ENCODE measurements at regions not wholly inside any gene's neighbourhood (a gene's known extent, or its start where the extent isn't known, plus 50 kb on each side); places are given as distances from the start of the nearest gene placed in this dataset.
A peak's percentile ranks its signal among the peaks of the same experiment; 100 is the strongest.

DNA sequence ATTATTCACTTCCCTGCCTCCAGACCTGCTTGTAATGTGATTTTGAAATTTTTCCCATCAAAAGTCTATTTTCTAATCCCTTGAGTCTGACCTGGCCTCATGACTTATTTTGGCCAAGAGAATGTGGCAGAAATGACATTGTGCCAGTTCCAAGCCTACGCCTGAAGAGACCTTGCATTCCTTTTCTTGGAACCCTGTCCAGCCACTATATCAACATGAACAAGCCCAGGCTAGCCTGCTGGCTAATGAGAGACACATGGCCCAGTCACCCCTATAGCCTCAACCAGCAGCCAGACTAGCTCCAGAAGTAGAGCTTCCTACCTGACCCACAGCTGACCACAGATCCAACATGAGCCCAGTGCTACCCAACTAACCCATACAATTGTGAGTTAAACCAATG lies 121.1 kb upstream of the ACP3 start:
- DNase-seq, result no peak

GRCh38 chr3:132198516-132198915 lies 118.7 kb upstream of the ACP3 start:
- no peak for DNase-seq

DNA sequence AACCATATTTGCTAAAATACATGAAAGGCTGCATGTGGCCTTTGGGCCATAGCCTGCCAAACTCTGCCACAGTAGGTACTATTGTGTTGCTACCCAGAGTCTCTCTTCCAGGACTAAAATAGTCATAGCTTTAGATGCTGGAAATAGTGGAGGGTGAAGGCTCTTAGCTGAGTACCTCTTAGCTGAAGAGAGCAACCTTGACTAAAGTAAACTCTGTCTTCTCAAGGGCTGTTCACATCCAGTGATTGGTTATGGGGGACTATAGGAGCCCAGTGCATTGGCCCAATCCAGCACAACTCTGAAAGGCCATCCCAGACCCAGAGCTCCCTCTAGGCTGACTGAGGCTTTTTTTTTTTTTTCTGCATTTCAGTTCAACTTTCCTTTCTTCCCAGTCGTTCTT lies 117.8 kb upstream of the ACP3 start:
- no peak for DNase-seq

- no peak for DNase-seq
Measured at GRCh38 chr3:132202586-132202985, 114.6 kb upstream of the ACP3 start.

- DNase-seq, result no peak
Measured at GRCh38 chr3:132203889-132204596, 113.2 kb upstream of the ACP3 start.

GRCh38 chr3:132205609-132206008 lies 111.6 kb upstream of the ACP3 start:
- no peak for DNase-seq

GRCh38 chr3:132209855-132210254 lies 107.4 kb upstream of the ACP3 start:
- no peak for DNase-seq

GRCh38 chr3:132210476-132211346 lies 106.5 kb upstream of the ACP3 start:
- peak; percentile 33 for DNase-seq

- DNase-seq, result no peak
Measured at GRCh38 chr3:132211896-132212295, 105.3 kb upstream of the ACP3 start.

DNA sequence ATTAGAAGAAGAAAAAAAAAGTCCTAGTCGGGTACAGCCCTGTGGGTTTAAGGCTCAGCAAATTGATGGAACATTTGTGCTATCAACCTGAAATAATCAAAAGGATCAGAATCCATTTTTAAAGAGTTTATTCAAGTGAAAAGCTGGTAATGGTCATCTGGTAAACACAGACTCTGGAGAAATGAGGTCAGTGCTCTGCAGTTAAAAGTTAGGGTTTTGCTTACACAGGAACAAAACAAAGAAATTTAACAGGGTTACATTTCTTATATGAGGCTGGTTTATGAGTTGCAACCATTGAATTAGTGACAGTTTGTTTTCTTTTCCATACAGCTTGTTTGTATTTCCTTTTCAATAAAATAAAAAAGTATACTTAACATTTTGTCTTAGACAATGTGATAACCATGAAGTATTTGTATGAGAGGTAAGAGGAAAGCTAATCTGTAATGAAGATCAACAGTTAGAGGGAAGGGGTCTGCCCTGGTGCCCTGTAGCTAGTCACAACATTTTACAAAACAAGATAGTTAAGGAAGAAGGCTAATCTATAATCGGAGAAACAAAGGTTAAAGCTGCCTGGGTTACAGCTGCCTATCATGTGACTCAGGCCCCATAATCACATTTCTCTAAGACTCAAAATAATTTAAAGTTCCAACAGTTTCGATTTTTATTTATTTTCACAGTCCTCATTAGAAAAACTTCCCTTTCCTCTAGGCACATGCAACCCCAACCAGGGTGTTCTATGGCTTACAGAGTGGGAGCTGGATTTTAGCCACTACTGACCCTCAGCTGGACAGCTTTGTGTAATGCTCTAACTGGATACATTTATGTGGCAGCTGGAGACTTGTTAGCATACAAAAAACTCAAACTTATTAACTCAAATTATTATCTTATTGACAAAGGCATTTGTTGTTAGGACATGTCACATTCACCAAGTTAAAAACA lies 98.1 kb upstream of the ACP3 start:
- DNase-seq, result no peak

- DNase-seq, result no peak
Measured at GRCh38 chr3:132220986-132221385, 96.2 kb upstream of the ACP3 start.

DNA sequence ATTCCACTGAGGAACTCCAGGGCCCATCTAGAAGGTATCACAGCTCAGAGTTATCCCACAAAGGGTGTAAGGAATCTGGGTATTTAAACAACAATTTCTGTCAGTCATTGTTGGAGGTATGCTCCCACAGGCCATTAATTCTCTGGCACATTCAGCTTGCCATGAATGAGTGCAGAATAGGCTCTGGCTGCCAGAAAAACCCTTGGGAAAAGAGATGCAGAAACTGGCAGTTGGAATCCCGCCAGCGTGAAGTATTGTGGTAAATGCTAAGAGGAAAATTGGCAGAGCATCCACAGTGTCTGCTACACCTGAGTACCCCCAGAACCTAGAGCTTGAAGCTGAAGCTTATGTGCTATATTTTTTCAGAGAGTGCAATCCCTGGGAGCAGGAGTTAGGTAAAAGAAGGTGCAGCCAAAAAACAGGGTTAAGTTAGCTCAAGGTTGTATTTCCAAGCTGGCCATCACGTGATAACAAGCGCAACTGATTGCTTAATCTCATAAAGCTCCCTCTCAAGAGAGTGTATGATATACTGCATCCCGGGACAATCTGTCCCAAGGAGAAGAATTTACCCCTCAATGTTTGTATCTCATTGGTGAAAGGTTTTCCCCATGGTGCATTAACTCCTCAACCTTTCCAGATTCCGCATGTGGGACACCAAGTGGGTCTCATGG lies 94.2 kb upstream of the ACP3 start:
- DNase-seq, result no peak

- no peak for DNase-seq
Measured at GRCh38 chr3:132225664-132226063, 91.5 kb upstream of the ACP3 start.

GRCh38 chr3:132228923-132229322 lies 88.3 kb upstream of the ACP3 start:
- DNase-seq, result no peak

- no peak for DNase-seq
Measured at GRCh38 chr3:132229641-132230040, 87.6 kb upstream of the ACP3 start.

GRCh38 chr3:132230156-132231000 lies 86.8 kb upstream of the ACP3 start:
- no peak for DNase-seq

- DNase-seq, result no peak
Measured at GRCh38 chr3:132231633-132232032, 85.6 kb upstream of the ACP3 start.

DNA sequence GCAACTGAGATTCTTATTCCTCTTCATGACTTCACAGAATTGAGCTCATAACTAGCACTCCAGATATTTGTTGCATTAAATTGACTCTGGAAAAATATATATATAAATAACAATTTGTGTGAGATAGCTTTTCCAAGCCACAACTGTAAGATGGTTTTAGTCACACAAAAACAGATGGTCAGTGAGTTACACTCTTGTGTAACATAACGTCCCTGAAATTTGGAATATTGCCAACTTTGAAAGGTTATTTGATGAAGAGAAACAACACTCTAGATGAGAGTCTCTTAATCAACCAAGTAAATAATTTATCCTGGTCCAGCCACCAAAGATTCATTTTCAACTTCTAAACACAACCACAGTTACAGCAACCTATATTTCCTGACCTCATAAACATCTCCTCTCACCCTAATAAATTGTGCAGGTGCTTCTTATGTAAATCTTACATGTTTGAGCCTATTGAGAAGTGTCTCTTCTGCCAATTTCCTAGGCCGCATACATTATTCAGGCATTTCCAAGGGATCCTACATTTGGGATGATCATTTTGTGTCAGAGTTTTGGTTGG lies 84.9 kb upstream of the ACP3 start:
- no peak for DNase-seq

DNA sequence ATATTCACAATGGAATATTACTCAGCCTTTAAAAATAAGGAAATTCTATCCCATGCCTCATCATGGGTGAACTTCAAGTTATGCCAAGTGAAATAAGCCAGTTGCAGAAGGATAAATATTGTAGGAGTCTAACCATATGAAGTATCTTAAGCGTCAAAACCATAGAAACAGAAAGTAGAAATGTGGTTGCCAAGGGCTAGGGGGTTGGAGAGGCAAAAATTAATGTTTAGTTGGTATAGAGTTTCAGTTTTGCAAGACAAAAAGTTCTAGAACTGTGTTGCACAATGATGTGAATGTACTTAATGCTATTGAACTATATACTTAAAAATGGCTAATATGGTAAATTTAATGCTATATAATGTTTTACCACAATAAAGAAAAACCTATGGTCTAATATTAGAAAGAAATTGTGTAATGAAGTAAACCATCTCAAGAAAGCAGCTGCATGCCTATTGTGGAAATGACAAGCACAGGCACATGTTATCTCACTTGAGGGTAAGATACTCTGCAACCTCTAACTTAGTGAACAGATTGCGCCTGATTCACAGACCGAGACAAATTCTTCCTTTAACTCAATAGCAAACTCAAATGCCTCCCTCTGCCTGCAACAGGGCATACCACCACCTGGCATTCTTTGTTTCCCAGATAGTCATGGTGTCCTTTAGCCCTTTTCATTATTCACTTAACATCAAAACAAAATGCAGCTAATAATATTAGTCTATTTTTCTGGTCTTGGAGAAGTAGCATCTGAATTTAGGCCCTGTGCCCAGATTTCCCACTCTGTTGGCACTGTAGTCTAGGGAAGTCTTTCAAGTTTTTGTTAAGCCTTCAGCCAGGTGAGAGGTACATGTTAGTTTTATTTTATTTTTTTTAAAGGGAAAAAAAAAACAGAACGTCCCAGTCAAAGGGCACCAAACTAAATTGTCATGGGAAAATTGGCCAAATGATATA lies 80.2 kb upstream of the ACP3 start:
- no peak for DNase-seq

DNA sequence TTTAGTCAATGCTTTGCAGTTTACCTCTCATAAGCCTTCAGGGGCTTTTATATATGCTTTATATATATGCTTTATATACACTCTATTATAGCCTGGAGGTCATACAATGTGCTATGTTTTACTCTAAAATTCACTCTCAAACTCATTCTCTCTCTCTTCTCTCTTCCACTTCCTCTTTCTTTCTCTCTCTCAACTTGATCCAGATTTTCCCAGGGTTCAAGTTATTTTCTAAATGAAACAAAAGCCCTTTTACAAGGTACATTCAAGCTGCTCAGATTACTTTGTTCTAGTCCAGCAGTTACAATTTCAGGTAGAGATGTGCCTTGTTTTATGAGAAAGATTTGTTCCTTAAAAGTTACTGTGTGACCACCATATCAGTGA lies 79.6 kb upstream of the ACP3 start:
- no peak for DNase-seq

Measured in stimulated activated CD8-positive, alpha-beta memory T cell treated with anti-CD3 and anti-CD28 coated beads, Interleukin-4, amount 100 ng/mL, for 48 hours (primary cell).